Stimulated activated CD4-positive, alpha-beta T cell treated with anti-CD3 and anti-CD28 coated beads, TNF-alpha, amount 100 ng/mL, for 1 hour (primary cell): ENCODE measurements at regions not wholly inside any gene's neighbourhood (a gene's known extent, or its start where the extent isn't known, plus 50 kb on each side); places are given as distances from the start of the nearest gene placed in this dataset.
"Not testable (repeated sequence)": the region's sequence is repeated elsewhere in the genome, so short reads cannot be mapped to it uniquely, and the experiment has no call there.

ENCODE experiments used
- DNase-seq, 3 donors: peaks; one replicate each; pipeline ENCODE4 v3.0.0-alpha.2; 2020; ENCODE audit warnings: low read depth in 3 of 3, low spot score in 1 of 3

DNA sequence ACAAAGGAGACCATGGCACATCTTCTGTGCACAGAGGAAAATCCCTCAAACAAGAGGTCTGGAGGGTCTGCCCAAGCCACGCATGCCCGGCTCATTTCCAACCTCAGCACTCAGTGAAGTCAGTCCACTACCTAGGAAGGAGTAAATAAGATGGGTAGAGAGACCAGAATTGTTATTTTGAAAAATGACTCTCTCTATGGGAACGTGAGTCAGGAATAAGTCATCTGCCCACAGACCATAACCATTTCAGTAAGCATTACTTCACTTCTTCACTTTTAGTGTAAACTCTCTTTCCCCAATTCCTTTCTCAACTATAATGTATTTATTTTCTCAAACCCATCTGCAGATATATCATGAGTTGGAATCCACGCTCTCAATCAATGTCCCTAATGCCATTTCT is 1039.9 kb upstream of the USP15 start:
- no peak for DNase-seq

DNA sequence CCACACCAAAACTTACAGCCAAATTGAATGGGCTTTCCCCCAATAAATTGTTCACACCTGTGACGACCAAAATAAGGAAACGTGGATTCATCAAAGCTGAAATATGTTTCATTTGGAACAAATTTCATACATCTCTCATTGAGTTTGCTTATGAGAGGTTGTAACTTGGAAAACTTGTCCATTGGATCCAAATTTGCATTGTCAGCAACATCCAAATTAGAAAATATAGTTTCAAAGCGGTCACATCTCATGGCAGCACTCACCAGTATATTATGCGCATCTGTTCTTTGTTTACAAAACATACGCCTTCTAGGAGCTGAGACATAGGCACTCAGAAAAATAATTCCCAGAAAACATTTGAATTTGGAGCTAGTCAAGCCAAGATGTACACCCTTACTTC is 1028.2 kb upstream of the USP15 start:
- DNase-seq, result no peak

DNA sequence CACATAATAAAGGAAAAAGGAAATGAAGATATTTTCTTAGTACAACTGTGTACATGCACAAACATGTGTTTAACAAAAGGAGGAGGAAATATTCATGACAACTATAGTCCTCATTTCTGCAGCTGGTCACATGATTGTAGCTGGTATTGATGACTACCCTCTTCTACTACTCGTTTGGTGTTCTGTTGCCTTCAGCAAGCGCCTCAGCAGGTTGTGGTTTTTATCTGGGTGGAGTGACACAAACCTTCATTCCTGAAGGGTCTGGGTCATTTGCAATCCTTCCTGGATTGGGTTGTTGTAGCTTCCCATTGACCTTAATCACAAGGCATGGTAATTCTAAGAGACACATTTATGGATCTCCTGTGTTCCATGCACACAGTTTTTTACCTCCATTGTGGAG is 1009.9 kb upstream of the USP15 start:
- no peak for DNase-seq

DNA sequence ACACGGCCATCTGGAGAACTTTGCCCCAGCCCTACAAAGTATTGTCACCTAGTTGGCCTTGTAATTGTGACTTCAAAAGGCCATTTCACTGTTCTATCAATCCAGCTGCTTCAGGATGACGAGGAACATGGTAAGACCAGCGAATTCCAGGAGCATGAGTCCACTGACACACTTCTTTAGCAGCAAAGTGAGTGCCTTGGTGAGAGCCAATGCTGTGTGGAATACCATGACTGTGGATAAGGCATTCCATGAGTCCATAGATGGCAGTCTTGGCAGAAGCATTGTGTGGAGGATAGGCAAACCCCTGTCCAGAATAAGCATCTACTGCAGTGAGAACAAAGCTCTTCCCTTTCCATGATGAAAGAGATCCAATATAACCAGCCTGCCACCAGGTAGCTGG is 1009.1 kb upstream of the USP15 start:
- DNase-seq, result no peak

DNA sequence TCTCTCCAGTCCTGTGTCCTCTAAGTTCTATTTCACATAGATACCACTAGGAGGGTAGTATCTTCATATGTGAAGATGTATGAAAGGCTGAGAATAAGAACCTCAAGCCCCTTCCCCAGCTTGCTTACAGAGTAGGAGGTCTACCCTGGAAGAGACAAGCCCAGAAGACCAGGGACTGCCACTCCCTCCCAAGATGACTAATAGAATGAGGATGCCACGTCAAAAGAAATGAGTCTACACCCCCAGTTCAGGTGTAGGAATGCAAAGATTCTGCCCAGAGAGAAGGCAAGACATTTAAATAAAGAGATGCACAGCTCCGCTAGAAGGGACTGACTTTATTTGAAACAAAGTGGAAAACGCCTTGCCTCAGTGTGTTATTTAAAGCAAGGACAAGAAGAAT is 1006.0 kb upstream of the USP15 start:
- no peak for DNase-seq

DNA sequence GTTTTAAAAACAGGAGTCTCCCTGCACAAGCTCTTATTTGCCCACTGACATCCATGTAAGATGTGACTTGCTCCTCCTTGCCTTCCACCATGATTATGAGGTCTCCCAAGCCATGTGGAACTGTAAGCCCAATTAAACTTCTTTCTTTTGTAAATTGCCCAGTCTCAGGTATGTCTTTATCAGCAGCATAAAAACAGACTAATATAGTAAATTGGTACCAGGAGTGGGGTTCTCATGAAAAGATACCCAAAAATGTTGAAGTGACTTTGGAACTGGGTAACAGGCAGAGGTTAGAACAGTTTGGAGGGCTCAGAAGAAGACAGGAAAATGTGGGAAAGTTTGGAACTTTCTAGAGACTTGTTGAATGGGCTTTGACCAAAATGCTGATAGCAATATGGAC is 995.9 kb upstream of the USP15 start:
- DNase-seq, result not testable (repeated sequence)

DNA sequence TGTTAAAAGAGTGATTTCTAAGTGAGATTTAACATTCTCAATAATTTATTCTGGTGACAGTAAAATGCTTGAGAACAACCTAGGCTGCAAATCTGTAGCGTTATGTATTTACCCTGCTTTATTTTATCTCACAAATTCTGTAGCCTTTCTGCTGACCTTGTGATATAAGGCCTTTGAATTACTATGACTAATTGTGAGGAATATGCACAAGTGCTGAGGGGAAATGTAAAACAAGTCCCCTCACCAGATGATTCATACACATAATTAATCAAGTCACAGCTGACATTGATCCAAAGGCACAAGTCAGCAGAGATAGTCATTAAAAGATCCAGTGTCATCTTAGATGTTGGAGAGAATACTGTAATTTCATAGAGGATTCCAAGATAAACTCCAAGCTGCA is 992.7 kb upstream of the USP15 start:
- no peak for DNase-seq

DNA sequence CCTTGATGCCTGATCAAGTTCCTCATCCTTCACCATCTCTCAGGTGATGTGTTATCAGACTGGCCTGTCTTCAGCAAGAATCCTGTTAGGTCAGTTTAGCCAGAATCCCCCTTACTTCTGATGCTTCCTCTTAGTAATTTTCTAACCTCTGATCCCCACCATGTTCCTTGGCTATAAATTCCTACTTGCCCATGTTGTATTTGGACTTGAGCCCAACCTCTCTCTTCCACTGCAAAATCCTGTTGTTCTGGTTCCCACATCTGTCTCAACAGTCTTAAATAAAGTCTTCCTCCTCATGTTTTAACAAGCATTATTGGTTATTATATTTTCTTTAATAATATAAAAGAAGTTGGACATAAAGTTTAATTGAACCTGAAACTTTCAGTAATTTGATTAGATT is 987.8 kb upstream of the USP15 start:
- DNase-seq, result no peak

DNA sequence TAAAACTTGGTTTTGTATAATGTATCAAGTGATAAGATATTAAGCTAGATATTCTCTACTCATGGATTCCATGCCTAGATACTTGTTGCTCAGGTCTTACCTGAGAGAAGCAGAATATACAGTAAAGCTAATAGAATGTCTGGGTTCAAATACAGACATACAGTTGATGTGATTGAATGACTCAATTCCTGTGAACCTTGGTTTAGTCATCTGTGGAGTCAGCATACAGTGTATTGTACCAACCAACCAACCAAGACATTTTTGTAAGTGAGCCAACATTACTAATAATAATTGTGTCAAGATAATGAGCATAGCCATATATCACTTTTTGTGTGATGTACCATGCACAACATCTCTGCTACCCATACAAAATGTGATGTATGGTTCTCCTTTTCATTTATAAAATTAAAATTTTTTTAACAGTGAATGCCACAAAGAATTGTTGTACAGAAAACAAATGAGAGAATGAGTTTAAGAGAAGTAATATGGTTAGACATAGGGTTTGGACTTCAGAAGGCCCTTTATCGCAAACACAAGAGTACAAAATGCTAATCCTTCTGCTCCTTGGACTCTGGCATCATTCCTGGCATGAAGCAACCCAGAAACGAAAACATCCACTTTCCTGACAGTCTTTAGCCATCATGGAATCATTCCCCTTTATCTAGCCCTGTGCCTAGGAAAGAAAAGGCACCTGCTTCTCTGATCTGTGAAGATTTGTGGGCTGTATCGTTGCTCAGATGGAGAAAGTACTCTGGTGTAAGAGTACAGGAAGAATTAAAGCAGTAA is 977.2 kb upstream of the USP15 start:
- no peak for DNase-seq

DNA sequence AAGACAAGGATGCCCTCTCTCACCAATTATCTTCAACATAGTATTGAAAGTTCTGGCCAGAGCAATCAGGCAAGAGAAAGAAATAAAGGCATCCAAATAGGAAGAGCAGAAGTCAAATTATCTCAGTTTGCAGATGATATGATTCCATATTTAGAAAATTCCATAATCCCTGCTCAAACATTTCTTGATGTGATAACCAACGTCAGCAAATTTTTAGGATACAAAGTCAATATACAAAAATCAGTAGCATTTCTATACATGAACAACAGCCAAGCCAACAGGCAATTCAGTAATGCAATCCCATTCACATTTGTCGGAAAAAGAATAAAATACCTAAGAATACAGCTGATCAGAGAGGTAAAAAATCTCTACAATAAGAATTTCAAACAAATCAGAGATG is 969.7 kb upstream of the USP15 start:
- DNase-seq, result no peak

DNA sequence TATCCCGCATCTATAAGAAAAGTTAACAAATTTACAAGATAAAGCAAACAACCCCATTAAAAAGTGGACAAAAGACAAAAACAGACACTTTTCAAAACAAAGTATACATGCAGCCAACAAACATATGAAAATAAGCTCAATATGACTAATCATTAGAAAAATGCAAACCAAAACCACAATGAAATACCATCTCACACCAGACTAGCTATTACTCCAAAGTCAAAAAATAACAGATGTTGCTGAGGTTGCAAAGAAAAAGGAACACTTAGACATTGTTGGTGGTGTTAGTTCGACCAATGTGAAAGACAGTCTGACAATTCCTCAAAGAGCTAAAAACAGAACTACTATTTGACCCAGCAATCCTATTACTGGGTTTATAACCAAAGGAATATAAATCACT is 968.6 kb upstream of the USP15 start:
- DNase-seq, result no peak

DNA sequence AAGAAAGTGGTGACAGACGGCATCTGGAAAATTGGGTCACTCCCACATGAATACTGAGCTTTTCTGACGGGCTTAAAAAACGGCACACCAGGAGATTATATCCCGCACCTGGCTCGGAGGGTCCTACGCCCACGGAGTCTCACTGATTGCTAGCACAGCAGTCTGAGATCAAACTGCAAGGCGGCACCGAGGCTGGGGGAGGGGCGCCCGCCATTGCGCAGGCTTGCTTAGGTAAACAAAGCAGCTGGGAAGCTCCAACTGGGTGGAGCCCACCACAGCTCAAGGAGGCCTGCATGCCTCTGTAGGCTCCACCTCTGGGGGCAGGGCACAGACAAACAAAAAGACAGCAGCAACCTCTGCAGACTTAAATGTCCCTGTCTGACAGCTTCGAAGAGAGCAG is 966.2 kb upstream of the USP15 start:
- not testable (repeated sequence) for DNase-seq

DNA sequence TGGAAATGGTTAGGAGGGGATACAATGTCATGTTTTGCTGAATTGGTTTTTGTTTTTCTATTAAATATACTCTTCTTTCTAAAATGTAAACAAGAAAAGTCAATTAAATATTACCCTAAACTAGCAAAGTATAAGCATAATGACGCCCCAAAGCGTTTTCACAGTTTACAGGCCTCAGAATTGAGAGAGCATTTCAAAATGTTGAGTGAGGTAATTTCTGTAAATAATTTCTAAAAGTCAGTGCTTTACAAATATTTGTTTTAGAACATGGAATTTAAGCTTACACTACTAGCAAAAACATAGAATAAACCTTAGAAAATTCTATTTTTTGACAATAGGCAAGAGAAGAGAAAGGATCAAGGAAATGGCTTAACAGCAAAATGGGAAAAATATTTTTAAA is 958.4 kb upstream of the USP15 start:
- no peak for DNase-seq

DNA sequence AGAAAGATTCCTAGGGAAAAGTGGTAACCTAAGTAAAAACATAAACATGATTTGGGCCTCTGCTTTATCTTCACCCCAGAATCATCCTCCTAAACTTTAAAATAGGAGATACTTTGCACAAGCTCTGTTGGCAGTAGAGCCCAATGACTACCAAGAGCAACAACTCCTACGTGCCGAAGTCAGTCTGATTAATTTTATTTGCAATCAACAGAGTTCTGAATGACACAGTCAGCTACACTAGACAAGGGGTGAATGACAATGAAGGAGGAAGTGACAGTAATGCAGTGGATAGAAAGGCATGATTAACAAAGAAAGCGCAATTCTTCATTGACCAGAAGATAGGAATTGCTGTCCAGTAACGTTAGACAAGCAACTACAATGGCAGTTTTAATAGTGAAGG is 957.9 kb upstream of the USP15 start:
- no peak for DNase-seq

DNA sequence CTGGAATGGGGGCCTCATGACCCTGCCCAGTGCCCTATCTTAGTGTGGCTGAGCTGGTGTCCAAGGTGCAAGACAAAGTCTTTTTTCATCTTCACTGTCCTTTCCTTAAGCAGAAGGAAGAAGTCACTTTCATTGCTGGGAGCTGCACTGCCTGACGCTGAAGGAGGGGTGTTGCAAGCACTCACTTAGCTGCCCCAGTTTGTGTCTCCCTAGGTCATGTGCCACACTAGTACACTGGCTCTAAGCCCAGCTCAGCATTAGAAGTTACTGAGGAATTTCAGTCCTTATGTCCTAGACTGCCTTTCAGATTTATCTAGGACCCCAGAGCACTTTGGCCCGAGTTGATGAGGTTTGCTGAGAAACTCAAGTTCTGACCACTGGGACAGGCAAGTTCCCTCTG is 952.0 kb upstream of the USP15 start:
- DNase-seq, result no peak

DNA sequence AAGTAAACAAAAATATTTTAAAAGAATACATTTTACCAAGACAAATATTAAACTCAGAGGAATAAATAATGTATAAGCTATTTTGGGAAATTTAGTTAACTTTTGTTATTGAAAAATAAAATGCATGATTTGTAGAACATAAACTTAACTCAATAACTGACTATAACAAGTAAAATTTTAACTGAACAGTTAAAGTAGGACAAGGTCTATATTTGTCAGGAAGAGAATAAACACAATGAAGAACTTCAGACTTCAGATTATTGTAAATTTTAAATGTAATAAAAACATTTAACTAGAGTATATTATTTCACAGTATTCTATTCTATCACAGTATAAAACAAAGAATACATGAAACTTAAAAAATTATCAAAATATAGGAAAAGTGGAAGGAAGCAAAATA is 948.8 kb upstream of the USP15 start:
- no peak for DNase-seq

DNA sequence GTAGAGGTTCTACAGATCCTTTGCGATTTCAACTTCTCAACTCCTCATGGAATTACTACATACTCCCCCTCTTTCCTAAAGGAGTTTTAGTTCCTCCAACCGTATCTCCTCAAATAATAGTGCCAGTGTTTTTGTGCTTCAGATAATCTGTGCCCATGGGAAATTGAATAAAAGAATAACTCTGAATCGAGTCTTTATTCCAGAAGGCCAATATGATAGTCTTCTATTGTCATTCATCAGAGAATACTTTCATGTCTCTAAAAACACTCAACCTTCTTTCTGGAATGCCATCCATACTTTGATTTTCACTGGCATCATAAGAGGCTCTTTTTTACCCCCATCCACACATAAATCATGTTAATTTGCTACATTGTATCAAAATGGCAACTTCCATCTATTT is 911.3 kb upstream of the USP15 start:
- DNase-seq, result no peak

DNA sequence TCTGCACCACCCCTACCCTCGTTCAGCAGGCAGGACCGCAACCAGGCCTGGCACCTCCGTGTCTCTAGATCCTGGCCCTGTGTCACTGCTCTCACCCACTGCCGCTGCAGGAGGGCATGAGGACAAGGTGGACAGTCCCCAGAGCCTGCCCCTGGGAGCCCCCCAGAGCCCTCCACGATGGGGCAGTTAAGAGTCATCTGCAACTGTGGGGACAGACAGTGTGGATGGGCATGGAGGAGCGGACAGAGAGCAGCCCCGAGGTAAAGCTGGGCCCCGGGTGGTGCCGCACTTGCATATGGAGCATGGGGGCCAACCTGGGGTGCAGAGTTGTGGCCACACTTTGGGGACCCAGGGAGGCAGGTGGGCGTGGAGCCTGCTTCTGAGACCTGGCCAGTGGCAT is 905.1 kb upstream of the USP15 start:
- no peak for DNase-seq

DNA sequence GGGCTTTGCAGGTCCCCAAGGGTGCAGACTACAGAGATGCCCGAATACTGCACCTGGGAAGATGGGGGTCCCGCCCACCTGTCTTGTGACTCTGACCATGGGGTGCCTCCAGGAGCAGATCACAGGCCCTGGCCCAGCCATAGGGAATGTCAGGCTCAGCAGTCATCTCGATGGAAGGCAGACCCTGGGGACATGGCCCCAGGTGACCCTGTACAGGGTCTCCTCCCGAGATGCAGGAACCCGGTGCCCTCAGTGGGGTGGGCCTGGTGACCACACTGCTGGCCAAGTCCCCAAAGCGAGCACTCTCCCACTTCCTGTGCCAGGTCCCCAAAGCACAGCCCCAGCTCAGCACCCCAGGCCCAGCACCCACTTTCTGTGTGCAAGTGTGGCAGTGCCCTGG is 903.7 kb upstream of the USP15 start:
- DNase-seq, result no peak

DNA sequence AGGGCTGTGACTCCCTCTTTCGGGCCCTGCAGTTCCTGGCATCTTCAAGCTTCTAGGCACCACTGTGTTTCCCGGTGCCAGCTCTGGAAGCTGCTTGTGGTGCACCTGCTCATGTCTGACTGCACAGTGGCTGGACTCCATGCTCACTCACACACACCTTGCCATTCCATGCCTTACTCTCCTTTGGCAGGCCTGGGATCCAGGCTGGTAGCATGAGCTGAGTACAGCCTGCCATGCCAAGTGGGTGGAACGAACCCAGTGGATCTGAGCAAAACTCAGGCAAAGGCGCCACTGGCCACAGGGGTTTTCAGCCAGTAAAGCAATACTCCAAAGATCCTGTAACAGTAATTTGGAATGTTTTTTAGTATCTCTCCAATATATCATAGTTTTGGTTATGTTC is 902.7 kb upstream of the USP15 start:
- no peak for DNase-seq

DNA sequence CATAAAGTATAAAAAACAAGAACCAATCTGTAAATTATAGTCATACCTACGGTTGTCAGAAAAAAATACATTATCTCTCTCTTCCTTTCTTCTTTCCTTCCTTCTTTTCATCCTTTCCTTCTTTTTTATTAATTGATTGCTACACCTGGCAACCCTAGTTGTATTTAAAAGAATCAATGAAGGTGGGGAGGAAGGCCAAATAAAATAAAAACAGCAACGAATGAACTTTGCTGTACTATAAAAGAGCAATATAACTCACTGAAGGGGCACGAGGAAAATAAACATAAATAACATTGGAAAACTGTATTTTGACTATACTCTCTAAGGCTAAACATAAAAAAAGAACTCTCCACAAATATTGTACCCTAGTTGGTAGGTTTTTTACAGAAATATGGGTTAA is 898.2 kb upstream of the USP15 start:
- DNase-seq, result no peak

DNA sequence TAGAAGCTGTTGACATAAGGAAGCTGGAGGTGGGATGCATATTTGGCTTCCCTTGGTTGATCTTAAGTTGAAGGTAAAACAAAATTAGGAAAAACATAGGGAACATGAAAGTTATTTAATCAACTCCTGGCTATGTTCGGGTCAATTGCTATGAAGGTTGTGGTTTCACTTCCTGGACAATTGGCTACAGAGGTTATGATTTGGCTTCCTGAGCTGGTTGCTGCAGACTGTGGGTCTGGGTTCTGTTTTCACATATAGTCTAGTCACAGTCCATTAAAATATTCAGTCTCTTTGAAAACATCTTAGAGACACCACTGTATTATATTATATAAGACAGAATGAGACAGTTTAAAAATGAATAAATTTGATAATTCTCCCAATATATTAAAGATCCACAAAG is 895.2 kb upstream of the USP15 start:
- no peak for DNase-seq

DNA sequence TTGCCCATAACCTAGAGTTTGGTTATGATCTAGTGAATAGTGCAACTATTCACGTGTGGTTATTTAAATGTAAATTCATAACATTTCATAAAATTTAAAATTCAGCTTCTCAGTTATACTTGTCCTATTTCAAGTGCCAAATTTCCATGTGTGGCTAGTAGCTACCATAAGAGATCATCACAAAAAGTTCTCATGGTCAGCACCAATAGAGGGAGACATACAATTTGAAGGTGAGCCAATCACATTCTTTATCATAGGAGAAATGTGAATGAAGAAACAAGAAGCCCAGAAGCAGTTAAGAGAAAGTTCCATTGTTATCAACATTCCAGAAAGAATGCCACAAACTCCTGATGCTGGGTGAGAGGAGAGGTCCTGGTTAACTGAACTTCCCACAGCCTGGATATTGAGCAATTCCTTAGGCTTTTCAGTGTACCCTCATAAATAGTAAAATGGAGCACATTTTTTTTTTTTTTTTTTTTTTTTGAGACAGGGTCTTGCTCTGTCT is 892.9 kb upstream of the USP15 start:
- DNase-seq, result no peak
